SK-N-SH (cell line): ENCODE measurements at regions not wholly inside any gene's neighbourhood (a gene's known extent, or its start where the extent isn't known, plus 50 kb on each side); places are given as distances from the start of the nearest gene placed in this dataset.

ENCODE experiments used
- FOSL2 ChIP-seq: IDR thresholded peaks from 2 replicates; pipeline ENCODE4 v1.4.0; 2012; ENCODE audit warnings: low read depth, mild to moderate bottlenecking, moderate library complexity, borderline replicate concordance
- NRF1 ChIP-seq: IDR thresholded peaks from 2 replicates; pipeline ENCODE4 v1.6.1; 2012; ENCODE audit warnings: low read depth, mild to moderate bottlenecking, low read length
- SIN3A ChIP-seq: IDR thresholded peaks from 2 replicates; pipeline ENCODE4 v1.6.1; 2012; ENCODE audit warnings: low read depth, mild to moderate bottlenecking, low read length, moderate library complexity, borderline replicate concordance
- TAF1 ChIP-seq: IDR thresholded peaks from 2 replicates; pipeline ENCODE4 v1.6.1; 2012; ENCODE audit warnings: low read depth, mild to moderate bottlenecking, low read length, moderate library complexity, borderline replicate concordance
- YY1 ChIP-seq: IDR thresholded peaks from 2 replicates; pipeline ENCODE4 v1.4.0; 2012; ENCODE audit warnings: low read depth, mild to moderate bottlenecking
- TF ChIP-seq, protein P1 (sequence below): fragments of 200-600 bp; sonication (generic); IDR thresholded peaks from 2 replicates; pipeline ENCODE4 v1.6.1; 2017; ENCODE audit warnings: antibody characterized with exemption, mild to moderate bottlenecking, moderate library complexity
- TF ChIP-seq, protein P2 (sequence below): IDR thresholded peaks from 2 replicates; pipeline ENCODE4 v1.6.1; 2012; ENCODE audit warnings: mild to moderate bottlenecking, low read depth, low read length, moderate library complexity
- TF ChIP-seq, protein P3 (sequence below): fragments of 150-350 bp; IDR thresholded peaks from 2 replicates; pipeline ENCODE4 v1.6.1; 2016; ENCODE audit warnings: mild to moderate bottlenecking, low read depth, low read length

DNA sequence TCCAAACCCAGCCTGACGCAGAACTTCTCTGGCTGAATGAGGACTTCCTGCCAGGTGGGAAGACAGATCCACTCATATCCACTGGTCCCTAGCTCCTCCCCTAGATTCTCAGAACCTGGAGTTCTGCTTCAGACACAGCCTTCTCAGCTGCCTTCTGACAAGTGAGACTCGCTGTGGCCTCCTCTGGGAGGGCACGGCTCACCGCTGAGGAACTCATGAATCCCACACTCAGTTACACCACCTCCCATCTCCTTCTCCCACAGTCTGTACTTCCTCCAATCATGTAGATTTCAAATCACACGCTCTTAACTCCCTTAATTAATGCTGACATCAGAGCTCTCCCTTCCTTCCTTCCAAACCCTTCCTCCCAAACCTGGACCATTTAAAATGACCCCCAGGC lies 86.4 kb upstream of the TMEM45B start:
- TF ChIP-seq TAF1 = no peak
- TF ChIP-seq, protein P1, sequence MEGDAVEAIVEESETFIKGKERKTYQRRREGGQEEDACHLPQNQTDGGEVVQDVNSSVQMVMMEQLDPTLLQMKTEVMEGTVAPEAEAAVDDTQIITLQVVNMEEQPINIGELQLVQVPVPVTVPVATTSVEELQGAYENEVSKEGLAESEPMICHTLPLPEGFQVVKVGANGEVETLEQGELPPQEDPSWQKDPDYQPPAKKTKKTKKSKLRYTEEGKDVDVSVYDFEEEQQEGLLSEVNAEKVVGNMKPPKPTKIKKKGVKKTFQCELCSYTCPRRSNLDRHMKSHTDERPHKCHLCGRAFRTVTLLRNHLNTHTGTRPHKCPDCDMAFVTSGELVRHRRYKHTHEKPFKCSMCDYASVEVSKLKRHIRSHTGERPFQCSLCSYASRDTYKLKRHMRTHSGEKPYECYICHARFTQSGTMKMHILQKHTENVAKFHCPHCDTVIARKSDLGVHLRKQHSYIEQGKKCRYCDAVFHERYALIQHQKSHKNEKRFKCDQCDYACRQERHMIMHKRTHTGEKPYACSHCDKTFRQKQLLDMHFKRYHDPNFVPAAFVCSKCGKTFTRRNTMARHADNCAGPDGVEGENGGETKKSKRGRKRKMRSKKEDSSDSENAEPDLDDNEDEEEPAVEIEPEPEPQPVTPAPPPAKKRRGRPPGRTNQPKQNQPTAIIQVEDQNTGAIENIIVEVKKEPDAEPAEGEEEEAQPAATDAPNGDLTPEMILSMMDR = no peak
- TF ChIP-seq, protein P2, sequence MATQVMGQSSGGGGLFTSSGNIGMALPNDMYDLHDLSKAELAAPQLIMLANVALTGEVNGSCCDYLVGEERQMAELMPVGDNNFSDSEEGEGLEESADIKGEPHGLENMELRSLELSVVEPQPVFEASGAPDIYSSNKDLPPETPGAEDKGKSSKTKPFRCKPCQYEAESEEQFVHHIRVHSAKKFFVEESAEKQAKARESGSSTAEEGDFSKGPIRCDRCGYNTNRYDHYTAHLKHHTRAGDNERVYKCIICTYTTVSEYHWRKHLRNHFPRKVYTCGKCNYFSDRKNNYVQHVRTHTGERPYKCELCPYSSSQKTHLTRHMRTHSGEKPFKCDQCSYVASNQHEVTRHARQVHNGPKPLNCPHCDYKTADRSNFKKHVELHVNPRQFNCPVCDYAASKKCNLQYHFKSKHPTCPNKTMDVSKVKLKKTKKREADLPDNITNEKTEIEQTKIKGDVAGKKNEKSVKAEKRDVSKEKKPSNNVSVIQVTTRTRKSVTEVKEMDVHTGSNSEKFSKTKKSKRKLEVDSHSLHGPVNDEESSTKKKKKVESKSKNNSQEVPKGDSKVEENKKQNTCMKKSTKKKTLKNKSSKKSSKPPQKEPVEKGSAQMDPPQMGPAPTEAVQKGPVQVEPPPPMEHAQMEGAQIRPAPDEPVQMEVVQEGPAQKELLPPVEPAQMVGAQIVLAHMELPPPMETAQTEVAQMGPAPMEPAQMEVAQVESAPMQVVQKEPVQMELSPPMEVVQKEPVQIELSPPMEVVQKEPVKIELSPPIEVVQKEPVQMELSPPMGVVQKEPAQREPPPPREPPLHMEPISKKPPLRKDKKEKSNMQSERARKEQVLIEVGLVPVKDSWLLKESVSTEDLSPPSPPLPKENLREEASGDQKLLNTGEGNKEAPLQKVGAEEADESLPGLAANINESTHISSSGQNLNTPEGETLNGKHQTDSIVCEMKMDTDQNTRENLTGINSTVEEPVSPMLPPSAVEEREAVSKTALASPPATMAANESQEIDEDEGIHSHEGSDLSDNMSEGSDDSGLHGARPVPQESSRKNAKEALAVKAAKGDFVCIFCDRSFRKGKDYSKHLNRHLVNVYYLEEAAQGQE = no peak
- TF ChIP-seq, protein P3, sequence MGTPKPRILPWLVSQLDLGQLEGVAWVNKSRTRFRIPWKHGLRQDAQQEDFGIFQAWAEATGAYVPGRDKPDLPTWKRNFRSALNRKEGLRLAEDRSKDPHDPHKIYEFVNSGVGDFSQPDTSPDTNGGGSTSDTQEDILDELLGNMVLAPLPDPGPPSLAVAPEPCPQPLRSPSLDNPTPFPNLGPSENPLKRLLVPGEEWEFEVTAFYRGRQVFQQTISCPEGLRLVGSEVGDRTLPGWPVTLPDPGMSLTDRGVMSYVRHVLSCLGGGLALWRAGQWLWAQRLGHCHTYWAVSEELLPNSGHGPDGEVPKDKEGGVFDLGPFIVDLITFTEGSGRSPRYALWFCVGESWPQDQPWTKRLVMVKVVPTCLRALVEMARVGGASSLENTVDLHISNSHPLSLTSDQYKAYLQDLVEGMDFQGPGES = no peak
- TF ChIP-seq YY1 = no peak
- TF ChIP-seq NRF1 = no peak
- no peak for TF ChIP-seq FOSL2
- no peak for TF ChIP-seq SIN3A
